GM19467 (cell line): ENCODE measurements at regions not wholly inside any gene's neighbourhood (a gene's known extent, or its start where the extent isn't known, plus 50 kb on each side); places are given as distances from the start of the nearest gene placed in this dataset.

Experiments
- ATAC-seq: cut with Tn5 transposase; IDR thresholded peaks from one replicate; pipeline ENCODE4 v1.9.1; 2021; ENCODE audit warnings: mild to moderate bottlenecking, moderate library complexity; ENCODE audit not compliant: unreplicated experiment

DNA sequence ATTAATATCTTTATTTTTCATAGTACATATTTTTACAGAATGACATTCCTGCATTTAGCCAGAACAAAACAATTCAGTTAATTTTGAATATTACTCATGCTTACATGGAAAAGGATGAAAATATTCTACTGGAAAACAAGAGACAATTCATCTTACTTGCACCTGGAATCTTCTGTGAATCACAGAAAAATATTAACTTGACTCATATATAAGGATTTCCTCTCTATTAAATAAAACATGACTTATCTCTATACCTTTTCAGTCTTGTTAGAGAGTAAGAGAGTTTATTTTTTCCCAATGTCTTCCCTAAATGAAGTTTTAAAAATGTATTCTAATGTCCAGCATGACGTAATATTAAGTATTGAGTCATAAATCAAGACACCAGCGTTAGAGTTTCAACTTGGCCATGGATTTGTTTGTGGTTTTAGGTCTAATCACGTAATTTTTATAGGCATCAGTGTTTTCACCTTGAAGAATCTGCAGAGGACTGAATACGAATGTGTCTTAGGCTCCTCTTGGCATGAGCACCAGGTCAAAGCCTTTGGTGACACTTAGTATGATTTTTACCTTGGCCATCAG lies 445.1 kb upstream of the JAG1 start:
- no peak for ATAC-seq

DNA sequence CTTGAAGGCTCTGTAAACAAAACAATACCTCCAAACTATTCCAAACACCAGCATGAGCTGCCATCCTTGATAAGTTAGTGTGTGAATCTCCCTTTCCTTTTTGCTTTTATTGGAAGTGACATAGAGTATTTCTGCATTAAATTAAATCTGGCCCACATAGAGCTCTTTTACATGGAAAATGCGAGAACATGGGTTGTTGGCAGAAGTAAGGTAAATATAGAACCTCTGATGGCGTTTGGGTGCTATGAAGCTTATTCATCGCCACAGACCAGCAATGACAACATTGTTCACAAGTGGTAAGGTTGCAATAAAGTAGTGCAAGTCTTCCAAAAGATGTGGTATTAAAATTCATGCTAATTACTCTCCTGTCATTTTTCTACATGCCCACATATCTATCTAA lies 445.8 kb upstream of the JAG1 start:
- no peak for ATAC-seq

DNA sequence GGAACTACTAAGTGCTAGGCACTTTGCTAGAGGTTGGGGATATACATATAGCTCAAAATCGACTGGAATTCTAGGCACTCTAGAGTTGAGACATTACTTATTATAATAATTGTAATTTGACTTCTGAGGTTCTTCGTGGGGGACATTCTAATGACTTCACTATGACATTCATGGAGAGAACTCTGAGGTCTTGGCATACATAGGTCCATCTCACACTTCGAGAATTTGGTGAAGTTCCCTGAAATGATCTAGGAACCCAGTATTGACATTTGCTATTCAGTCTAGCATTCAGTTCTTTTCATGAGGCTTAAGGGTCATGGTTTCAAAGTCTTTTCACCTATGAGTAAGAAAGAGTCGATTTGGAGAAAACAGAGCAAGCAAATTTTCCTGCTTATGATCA lies 446.6 kb upstream of the JAG1 start:
- ATAC-seq, result no peak

DNA sequence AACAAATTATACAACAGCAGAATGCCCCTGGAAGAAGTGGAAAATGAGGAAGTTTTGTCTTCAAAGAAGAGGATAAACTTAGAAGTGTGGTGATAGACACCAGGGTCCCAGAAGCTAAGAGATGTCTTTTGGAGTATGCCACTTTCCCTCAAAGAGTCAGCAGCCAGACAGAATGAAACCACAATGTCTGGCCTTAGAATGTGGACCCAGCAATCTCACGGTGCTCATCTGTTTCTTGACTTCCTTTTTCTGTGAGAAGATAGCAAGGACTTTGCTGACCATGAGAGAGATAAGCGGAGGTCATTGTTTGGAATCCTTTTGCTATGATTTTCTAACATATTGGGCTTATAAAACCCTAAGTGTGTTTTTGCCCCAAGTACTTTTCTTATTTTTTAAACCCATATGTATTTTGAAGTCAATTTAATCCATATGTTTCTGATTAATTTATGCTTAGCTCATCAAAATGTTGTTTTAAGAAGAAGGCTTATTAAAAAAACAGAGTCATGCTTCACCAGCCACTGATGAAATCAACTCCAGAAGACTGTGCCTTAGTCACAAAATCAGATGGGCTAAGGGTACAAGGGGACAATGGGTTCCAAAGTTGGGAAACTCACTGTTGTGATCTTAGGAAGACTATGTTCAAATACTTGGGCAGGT lies 451.2 kb upstream of the JAG1 start:
- ATAC-seq, result no peak

DNA sequence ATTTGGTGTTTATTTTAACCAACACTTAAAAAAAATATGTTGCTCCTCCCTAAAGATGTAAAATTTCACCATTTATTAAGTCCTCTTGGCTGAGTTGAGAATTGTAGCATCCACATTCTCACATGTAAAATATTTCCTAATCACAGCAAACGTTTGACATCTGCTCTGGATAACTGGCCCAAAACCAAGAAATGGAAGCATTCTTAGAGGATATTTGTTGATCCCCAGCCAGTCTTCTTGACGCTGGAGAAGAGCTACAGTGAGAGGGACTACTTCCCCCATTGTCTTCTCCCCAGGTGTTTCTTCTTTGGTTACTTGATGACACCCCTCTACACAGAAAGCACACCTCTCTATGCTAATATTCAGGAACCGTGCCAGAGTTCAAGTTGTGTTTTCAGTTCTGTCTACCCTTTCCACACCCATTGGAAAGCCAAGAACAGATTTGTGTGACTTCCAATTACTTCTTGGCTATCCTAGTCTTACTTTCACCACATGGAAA lies 454.5 kb upstream of the JAG1 start:
- ATAC-seq, result no peak

DNA sequence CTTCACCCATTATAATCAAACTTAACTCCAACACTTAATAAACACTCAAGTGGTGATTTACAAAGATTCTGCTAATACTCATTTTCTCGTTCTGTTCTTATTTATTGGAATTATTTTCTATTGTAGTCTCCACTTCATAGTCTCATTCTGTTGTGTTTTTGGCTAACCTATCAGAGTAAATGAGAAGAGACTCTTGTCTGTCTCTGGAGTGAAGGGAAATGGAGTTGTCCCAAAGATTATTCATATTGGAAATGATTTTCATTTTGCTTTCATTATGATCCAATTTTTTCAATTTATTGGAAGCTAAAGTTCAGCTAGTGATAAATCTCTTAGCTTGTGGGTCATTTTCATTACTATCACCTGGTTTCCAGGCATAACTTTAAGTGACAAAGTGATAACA lies 454.9 kb upstream of the JAG1 start:
- no peak for ATAC-seq

DNA sequence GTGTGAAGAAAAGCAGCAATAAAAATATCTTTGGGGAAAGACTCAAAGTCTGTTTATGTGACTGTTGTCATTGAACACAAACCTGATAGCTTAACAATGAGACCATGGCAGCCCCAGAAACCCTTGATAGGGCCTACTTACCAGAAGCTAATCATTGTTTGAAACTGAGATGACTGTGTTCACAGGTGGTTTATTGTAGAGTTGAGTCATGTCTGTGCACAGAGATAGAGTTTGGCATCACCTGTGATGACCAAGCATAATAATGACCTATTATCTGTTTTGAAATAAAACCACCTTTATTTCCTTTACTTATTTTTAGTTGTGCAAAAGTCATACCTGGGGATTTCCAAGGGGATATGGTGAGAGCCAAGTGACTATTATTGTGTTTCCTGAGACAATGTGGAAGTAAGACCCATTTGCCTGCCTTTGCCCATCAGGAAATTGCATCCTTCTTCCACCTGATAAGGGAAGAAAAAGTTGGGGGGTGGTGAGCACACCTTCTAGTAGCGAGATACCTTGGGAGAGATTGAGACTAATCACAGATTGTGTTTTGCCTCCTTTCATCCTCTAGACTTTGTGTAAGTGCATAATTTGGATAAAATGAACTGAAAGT lies 456.9 kb upstream of the JAG1 start:
- ATAC-seq, result no peak

DNA sequence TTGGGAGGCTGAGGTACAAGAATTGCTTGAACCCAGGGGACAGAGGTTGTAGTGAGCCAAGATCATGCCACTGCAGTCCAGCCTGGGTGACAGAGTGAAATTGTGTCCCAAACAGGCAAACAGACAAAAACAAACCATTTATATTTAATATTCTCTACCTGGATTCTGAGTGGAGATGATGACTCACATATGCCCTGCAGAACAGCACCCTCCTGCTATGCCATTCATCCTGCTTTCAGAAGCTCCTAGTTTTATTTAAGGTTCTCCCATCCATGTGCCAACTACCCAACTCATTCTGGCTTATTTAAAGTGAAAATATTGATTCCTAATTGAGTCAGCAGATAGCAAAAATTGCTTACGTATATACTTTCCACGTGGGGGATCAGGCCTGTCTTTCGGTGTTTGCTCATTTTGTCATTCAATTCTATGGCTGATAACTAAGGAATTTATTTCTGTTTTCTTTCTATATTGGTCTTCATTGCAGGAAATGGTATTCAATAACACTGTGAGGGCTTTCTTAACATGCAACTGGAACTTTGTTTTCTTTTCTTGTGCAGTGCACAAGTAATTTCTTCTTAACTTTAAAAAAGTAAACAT lies 459.1 kb upstream of the JAG1 start:
- no peak for ATAC-seq

DNA sequence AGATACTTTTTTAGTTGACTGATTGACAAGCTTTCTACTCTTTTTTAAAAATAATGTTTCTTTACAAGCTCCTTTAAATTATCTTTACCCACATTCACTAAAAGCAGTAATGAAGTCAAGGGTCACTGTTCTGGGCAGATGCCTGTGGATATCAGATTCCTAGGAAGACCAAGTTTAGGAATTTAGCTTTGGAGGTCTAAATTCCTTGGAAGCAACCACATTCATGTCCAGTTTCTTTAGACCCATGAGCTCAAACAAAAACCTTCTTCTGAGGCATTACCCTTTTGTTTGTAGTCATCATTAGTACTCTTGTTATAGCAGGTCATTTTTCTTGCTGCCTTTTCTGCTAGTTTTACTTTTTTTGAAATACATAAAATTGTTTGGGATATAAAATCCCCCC lies 462.9 kb upstream of the JAG1 start:
- ATAC-seq, result no peak

DNA sequence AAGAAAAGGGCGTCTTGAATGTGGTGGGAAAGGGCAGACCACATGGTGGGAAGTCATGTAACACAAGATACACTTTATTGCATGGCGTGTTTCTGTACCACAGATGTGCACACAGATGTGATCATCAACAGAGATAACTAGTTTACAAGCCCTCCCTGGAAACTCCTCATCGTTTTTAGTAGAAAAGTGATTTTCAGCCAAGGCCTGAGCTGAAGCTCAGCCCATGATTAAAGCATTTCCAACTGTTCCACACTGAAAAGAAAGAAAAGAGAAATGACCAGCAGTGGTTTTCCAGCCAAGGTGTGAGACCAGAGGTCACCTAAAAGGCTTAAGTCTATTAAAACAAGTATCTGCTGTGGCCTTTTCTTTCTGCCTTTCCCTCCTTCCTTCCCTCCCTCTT lies 463.9 kb upstream of the JAG1 start:
- ATAC-seq, result no peak

DNA sequence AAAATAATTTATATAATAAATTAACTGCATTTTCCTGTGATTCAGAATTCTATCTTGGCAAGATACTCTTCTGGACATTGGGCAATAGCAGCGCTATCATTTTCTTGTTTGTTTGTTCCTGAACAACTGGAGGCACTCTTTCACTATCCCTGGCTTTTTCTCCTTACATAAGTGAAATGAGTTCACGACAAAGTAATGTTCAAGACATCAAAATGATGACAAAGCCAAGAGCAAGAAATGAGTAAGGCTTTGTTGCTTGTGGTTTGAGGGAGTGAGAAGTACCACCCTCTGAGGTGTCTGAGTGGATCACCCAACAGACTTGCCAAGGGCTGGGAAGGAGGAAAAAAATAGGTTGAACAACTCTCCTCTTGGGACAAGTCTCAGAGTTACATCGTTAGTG lies 466.6 kb upstream of the JAG1 start:
- no peak for ATAC-seq

DNA sequence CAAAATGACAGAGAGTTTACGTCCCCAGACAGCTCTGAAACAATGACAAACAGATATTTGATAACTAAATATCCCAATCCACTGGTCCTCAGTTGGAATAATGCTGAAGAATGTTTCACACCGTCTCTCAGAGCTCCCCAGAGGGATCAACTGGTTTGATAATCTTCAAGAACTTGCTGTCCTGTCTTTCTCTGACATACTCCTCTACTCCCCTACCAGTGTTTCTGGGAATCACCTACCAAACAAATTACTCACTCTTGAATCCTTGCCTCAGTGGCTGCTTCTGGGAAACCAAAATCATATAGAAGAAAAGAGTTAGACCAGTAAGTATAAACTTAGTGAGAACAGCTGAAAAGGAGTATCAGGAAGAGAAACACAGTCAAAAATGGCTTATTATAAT lies 469.7 kb upstream of the JAG1 start:
- ATAC-seq, result no peak

DNA sequence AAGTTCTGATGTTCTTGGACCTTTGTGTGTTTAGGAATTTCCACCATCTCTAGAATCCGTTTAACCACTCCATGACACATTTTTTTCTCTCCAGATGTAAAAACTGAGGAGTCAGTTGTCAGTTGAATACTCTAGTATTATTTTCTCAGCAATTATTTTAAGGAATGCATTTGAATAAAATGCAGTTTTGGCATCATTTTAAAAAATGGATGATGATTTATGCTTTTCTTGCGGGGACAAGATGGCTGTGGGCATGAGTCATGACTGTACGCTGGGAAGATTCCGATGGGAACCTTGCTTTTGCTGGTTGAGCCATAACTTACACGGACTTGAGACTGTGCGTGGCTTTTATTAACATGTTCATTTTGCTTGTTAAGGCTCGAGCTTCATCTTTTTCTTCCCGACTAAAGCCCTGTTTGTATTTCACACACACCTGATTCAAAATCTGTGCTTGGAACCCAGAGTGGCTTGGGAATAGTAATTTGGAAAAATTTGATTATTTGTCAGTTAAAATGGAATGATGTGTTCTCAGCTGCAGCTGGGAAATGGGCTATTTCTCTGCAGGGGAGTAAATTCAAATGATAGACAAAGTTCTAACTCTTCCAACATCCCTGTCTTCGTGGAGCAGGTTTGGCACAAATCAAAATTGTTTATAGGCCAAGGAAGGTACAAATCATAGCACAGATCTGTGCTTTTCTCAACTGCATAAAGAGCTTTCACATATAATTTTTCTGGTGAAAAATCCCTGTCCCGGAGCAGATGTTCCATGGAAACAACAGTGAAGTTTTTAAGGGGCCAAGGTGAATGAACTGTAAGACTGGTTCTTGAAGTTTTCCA lies 470.5 kb upstream of the JAG1 start:
- no peak for ATAC-seq

DNA sequence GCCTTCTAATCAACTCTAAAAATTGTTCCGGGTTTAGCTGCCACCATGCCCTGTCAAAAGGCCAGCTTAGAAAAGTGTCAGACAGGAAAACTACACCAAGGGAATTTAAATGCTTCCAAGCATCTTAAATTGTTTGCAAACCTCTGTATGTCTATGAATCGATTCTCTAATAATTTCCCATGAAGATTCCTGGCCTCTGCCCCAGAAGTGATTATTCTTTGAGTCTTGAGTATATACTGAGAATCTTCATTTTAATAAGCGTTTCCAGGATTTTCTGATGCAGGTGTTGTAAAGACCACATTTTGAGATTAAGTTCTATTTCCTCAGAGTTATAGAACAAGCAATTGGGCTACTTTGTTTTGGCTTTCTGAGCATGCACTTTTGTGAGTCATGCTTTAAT lies 471.8 kb upstream of the JAG1 start:
- ATAC-seq, result no peak

DNA sequence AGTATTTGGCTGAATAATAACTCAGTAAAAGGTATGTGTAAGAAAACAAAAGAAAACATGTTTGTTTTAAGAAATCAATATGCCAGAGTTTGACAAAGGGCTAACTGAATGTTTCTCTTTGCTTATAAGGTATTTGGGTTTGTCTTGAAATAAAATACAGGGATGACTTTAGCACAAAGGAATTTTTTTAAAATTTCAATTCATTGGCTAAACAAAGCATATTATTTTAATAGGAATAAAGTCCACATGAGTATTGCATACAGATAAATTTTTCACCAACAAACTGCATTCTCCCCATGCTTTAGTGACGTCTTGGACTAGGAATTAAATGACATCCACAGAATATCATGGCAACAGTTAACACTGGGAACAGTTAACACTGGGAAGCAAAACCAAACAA lies 480.0 kb upstream of the JAG1 start:
- no peak for ATAC-seq

DNA sequence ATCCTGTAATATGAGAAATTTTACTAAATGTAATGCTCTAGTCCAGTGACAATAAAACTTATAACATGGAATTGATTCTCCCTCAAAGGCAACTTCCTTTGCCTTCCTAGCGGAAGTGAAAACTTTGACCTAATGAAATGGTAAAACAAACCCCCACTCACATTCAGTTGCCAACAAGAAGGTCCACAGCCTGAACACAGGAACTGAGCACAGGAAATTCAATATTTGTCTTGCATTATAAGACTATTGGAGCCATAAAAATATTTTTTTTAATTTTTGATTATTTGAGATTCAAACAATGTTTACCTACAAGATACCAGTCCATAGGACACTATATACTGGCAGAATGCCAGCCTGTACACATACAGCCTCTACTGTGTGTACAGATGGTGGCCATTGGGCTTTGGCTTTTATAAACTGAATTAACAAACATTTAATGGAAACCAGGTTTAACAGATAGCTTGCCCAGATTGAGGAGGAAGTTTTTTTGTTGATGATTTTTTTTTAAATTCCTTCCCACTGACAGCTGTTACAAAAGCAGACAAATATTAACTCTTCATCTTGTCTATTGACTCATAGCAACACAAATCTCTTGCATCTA lies 481.5 kb upstream of the JAG1 start:
- no peak for ATAC-seq

DNA sequence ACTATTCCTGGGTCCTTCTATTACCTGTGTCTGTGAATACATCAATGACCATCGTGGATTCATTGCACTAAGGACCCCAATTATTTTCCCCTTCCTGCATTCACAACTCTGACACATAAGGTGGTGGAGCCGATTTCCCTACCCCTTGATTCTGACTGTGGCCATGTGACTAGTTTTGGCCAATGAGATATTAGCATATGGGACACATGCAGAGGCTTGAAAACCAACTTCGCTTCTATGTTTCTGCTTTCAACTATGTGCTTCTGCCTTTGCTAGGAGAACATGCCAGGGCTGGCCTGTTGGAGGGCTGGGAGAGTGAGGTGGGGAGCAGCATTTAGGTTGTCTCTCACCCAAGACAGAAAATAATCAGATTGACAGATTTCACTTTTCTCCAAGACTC lies 483.1 kb upstream of the JAG1 start:
- no peak for ATAC-seq

DNA sequence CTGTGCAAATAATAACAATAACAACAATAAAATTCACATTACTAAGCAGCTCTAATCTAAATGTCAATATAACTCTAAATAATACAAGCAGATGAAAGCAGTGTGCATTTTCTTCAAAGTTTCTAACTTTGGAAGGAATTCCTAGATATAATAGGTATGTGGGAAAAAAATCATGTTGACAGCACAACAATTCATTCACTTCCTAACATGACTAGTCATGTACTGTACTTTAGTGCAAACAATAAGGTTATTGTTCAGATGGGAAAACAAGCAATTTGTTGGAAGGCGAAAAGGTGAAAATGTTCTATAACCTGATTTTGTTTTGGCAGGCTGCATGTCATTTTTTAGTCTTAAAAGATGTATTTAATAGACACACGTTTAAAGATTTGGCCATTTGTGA lies 484.3 kb upstream of the JAG1 start:
- no peak for ATAC-seq

DNA sequence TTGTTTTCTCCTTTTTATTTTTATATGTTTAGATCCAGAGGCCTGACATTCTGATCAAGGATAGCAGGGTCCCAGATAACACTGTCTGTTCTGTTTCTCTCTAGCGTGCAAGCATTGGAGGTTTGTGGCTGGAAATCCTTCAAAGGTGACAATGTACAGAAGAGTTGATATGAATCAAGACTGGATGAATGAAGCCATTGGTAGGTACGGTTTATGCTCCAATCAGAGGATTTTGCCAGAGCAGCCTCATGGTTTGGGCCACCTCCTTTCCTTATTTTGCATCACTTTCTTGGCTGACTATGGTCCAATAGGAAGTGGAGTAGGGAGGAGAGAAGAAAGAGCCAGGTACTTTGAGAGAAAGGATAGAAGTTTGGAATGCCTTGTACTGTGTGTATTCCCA lies 484.8 kb upstream of the JAG1 start:
- ATAC-seq, result no peak

DNA sequence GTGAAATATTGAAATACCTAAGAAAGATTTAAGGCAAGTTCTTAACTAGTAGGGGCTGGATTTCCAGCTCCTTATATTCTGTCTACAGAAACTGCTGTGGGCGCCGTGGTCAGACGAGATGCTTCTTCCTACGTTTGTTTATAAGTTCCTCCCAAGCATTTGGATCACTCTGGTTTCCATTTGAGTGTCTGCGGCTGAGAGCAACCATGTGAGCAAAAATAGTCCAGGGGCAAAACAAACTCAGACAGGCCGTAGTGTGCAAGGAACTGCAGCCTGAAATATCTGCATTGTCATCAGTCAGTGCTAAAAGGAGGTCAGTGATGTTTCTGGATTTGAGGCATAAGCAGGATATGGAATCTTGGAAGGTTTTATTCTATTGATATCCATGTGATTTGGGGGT lies 485.9 kb upstream of the JAG1 start:
- ATAC-seq, result no peak
